ENCODE measurements at regions not wholly inside any gene's neighbourhood (a gene's known extent, or its start where the extent isn't known, plus 50 kb on each side); places are given as distances from the start of the nearest gene placed in this dataset.

GRCh38 chr12:98228683-98229539 is 286.5 kb upstream of the TMPO start:
- TF ChIP-seq CTCF (IDR thresholded peaks at IDR 0.05) = no peak
- TF ChIP-seq POLR2A (IDR thresholded peaks at IDR 0.05) = no peak

All from Peyer's patch (tissue), 4 donors.